ENCODE measurements at regions not wholly inside any gene's neighbourhood (a gene's known extent, or its start where the extent isn't known, plus 50 kb on each side); places are given as distances from the start of the nearest gene placed in this dataset.

GRCh38 chr6:19637010-19637409 is 200.2 kb upstream of the ID4 start:
- TF ChIP-seq POLR2AphosphoS5 (IDR thresholded peaks at IDR 0.05) (no peak), EP300 (IDR thresholded peaks at IDR 0.05) (no peak)

All from esophagus muscularis mucosa (tissue), 3 donors.